ENCODE measurements at regions not wholly inside any gene's neighbourhood (a gene's known extent, or its start where the extent isn't known, plus 50 kb on each side); places are given as distances from the start of the nearest gene placed in this dataset.

DNA sequence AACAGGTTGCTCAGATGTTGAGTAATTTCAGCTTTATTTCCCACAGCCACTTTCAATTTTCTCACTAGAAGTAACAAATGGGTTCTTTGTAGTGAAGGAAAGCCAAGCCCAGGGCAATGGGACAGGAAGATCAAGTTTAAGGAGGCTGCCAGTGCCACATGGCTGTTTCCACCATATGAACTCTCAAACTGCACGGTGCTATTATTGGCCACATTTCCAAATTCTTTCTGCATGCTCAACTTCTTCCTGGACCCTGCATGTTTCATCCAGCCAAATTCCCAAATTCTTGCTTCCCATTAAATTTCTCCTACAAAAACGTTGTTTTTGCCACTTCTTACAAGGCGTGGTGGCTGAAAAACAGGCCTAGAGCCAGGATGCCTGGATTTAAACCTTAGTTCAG is 193.3 kb upstream of the SPHKAP start:
- TF ChIP-seq, protein P1, sequence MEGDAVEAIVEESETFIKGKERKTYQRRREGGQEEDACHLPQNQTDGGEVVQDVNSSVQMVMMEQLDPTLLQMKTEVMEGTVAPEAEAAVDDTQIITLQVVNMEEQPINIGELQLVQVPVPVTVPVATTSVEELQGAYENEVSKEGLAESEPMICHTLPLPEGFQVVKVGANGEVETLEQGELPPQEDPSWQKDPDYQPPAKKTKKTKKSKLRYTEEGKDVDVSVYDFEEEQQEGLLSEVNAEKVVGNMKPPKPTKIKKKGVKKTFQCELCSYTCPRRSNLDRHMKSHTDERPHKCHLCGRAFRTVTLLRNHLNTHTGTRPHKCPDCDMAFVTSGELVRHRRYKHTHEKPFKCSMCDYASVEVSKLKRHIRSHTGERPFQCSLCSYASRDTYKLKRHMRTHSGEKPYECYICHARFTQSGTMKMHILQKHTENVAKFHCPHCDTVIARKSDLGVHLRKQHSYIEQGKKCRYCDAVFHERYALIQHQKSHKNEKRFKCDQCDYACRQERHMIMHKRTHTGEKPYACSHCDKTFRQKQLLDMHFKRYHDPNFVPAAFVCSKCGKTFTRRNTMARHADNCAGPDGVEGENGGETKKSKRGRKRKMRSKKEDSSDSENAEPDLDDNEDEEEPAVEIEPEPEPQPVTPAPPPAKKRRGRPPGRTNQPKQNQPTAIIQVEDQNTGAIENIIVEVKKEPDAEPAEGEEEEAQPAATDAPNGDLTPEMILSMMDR (conservative IDR thresholded peaks at IDR 0.05) = no peak
- no peak for TF ChIP-seq ZFX (IDR thresholded peaks at IDR 0.05)

Measured in C4-2B (cell line).